NCI-H69 (cell line): ENCODE measurements at regions not wholly inside any gene's neighbourhood (a gene's known extent, or its start where the extent isn't known, plus 50 kb on each side); places are given as distances from the start of the nearest gene placed in this dataset.

ENCODE experiments used
- DNase-seq: peaks from one replicate; lab custom pipeline; 2025; lab: John Stamatoyannopoulos, UW

DNA sequence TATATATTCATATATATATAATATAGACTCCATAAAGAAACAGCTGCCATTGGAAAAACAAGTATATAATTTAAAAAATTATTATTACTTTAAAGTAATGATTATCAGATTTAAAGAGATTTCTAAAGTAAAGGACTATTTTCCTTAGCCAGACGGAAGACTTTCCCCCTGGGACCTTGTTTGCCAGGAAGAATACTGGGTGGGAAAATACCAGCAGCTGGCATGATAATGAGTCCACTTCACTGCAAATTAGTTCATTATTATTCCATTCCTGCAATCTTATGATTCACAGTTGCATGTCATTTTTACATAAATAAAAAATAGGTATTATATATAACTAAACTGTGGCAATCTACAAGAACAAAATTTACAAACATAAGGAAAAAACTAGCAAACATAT lies 339.8 kb upstream of the CDH7 start:
- DNase-seq: peak; percentile 98

DNA sequence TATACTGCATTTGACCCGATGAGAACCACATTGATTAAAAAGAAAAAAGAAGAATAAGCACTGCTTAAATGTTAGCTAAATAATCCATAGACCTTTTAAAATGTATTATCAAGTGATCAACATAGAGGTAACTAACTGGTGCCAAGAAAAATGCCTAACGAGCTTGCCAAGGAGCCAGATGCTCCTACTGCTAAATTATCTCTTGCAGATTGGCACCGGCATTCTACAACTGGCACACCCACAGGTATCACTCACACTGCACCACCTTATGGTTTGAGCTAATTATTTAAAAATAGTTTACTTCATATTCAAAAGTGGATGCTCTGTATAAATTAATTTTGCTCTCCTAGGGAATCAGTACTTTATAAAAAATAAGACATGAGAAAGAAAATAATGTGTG lies 341.6 kb upstream of the CDH7 start:
- peak; percentile 95 for DNase-seq

DNA sequence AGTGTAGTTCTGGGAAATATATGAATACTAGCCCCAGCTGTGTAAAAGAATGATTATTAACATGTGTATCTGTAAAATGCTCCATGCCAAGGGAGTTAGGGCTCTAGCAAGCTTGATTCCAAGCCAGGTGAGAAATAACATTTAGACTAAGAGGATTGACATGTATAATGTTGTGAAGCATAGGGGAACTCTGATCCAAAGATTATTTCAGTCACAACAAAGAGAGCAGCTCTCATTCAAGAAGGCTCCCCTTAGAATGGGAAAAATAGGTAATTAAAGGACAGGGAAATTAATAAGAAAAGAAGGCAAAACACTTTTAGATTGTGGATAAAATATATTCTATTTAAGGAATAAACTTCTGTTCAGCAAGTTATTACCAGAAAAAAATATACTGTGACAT lies 347.3 kb upstream of the CDH7 start:
- no peak for DNase-seq

DNA sequence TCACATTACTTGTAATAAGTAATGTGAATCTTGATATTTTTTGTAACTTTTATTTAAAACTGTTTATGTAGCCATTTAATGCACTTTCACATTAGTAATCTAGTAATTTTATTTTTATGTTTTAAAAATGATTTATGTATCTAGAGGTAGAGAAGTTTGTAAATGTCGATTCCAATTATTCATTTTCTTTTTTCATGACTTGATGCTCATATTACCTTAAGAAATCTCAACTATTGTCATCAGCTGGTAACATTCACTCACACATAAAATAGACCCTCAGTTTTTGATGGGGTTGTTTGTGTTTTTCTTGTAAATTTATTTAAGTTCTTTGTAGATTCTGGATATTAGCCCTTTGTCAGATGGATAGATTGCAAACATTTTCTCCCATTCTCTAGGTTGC lies 351.7 kb upstream of the CDH7 start:
- DNase-seq: no peak

- no peak for DNase-seq
Measured at GRCh38 chr18:65398347-65399075, 352.3 kb upstream of the CDH7 start.

DNA sequence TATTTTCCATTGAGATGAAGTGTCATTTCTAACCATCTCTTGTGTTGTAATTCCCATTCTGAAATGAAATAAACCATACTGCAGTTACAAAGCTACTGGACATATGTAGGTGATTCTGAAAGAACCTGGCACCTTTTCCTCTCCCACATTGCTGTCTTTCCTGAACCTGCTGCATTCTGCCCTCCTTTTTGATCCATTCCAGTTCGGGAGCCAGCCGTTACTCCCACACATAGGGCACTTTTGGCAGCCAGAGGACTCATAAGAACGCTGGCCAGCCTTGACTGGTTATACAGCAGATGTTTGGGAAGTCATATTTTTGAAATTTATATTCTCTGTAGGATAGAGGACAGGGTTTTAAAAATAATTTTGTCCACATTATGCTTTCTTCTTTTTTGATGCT lies 369.8 kb upstream of the CDH7 start:
- no peak for DNase-seq

DNA sequence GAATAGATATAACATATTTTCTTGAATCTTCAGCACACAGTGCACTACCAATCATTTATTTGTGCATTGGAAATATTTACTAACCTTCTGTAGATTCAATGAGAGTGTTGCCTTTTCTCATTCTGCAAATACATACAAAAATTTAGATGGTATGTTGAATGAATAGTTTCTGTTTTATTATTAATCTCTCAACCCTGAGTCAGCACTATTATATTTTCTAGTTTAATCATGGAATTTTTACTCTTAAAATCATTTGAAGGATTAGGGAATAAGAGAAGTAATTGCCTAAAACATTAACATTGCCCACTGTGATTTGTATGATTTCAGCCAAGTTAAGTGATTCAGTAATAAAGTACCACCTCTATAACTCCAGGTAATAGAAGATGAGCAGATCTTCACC lies 370.2 kb upstream of the CDH7 start:
- DNase-seq: no peak

- DNase-seq: peak; percentile 24
Measured at GRCh38 chr18:65372904-65373303, 377.9 kb upstream of the CDH7 start.

DNA sequence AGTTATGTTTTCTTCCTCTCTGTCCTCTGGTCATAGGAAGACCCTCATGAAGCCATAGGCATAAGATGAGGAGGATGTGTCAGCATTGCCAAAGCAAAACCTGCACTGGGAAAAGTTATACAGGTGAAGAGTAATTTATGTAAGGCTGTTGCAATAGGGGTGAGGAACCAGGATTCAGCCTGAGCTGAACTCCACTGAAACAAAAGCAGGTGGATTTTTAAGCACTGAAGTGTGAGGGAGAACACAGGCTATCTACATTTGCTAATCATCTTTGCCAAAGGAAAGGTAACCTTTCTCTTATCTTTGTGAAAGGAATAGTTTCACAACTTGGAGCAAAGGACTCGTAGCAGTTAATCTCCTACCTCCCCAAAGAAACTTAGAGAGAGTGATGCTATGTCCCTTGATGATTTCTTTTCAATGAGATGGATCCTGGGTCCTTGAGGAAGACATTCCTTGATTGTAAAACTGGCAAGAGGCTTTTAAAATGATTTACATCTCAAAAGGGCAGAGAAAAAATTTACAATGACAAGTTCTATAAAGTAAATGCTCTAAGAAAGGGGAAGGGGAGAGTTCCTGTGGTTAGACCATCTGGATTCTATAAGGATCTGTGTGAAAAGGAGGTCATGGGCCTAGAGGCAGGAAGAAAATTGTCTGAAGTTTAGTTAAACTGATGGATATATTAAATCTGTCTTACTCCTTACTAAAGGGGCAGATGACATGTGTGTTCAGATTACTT lies 385.4 kb upstream of the CDH7 start:
- DNase-seq: peak; percentile 54

- DNase-seq: no peak
Measured at GRCh38 chr18:65363911-65364632, 386.7 kb upstream of the CDH7 start.

GRCh38 chr18:65363011-65363410 lies 387.8 kb upstream of the CDH7 start:
- no peak for DNase-seq

DNA sequence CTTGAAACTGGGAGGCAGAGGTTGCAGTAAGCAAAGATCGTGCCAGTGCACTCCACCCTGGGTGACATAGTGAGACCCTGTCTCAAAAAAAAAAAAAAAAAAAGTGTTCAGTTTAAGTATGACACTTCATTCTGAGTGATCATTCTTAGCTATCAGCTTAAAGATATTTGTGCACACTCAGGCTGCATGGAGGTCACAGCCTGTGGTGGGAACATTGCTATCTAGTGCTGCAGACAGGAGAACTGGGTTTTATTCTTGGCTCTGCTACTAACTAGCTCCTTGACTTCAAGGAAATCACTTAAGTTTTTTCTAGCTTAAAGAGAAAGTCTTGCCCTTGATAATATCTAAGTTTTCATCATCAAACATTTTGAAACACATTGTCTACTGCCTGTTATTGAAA lies 391.3 kb upstream of the CDH7 start:
- no peak for DNase-seq

- DNase-seq: no peak
Measured at GRCh38 chr18:65358306-65358705, 392.5 kb upstream of the CDH7 start.

- DNase-seq: peak; percentile 88
Measured at GRCh38 chr18:65352186-65352585, 398.6 kb upstream of the CDH7 start.

GRCh38 chr18:65349635-65350034 lies 401.2 kb upstream of the CDH7 start:
- no peak for DNase-seq

DNA sequence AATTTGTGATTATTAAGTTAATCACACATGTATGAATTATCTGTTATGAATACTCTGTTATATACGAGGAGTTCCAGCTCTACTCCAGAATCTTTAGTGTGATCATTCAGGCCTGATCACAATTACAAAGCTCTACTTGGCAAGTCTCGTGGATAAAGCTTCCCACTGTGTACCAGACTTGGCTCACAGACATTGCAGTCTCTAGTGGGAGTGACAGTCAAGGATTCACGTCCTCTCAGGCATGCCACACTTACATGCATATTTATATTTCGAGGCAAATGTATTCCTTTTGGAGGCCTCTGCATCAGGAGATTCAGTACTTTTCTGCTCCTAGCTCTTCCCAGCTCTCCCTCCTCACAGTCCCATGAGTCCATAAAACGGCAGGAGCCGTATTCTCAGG lies 403.4 kb upstream of the CDH7 start:
- DNase-seq: no peak

DNA sequence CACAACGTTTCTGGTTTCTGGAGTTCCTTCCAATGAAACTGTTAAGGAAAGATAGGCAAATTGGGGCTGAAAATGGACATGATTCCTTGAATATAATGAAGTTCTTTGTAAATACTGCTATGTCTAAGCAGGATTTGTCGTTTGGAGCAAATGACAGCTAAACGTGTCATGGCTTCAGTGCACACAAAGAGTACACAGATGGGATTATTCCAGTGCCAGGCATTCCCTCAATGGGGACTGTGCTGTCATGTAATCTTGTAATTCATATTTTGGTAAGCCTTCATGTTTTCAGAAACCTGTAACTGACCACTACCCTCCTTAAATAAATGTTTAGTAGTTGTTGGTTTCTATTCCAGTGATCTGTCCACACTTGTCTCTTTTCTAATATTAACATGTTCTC lies 404.7 kb upstream of the CDH7 start:
- DNase-seq: no peak

- no peak for DNase-seq
Measured at GRCh38 chr18:65343571-65343970, 407.2 kb upstream of the CDH7 start.

DNA sequence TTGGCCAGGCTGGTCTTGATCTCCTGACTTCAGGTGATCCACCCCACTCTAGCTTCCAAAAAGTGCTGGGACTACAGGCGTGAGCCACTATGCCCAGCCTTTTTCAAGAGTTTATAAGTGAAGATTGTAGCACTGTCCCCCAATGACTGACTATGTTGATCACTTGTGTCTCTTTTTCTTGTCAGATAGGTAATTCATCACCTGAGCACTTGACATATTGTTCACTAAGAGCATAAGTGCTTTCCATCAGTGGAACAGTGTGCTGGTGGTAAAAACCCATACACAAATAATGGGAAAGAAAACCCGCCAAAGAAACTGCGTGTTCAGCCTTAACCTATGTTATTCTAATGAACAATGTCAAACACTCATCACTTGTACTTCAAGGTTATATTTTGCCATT lies 414.4 kb upstream of the CDH7 start:
- DNase-seq: no peak

GRCh38 chr18:65329010-65329409 lies 421.8 kb upstream of the CDH7 start:
- DNase-seq: peak; percentile 28

DNA sequence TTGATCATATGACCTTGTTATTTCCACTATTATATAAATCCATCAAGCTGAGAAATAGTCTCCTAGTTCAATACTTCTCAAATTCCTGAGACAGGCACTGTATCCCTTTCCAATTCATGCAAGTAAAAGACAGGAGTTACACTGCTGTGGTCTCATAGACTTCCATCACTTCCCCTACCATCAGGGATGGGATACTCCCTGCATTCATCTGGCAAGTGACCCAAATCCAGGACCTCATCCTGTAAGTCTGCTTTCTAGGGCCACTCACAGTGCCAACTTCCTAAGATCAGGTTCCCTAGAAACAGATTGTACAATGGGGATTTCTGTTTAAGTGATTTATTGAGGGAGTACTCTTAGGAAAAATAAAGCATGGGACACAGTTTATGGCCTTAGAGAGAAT lies 424.0 kb upstream of the CDH7 start:
- peak; percentile 60 for DNase-seq

- no peak for DNase-seq
Measured at GRCh38 chr18:65322895-65323294, 427.9 kb upstream of the CDH7 start.

GRCh38 chr18:65298422-65298821 lies 452.4 kb upstream of the CDH7 start:
- peak; percentile 28 for DNase-seq
